Spleen (tissue), 7 donors: ENCODE measurements at regions not wholly inside any gene's neighbourhood (a gene's known extent, or its start where the extent isn't known, plus 50 kb on each side); places are given as distances from the start of the nearest gene placed in this dataset.

ENCODE experiments used
- CTCF ChIP-seq, 11 experiments: fragments of 200-600 bp in 7 of 11; fragments of 450-650 bp in 4 of 11; sonication (generic) in 4 of 11; IDR thresholded peaks in 8 of 11; conservative IDR thresholded peaks in 3 of 11; 1 replicate in 7 of 11; 2 replicates in 4 of 11; pipeline versions ENCODE4 v1.4.0 to v1.8.0; 2016 to 2021; ENCODE audit warnings: antibody characterized with exemption in 11 of 11, inconsistent platforms in 4 of 11, mild to moderate bottlenecking in 1 of 11
- POLR2A ChIP-seq, 3 donors: fragments of 450-650 bp; IDR thresholded peaks; one replicate each; pipeline ENCODE4 v1.5.1; 2017; ENCODE audit warnings: antibody characterized with exemption in 3 of 3, mild to moderate bottlenecking in 1 of 3
- donor health status: DM: no; HTN: no; CAD: no; lungs with moderate emphysema.
- donor health status: DM: no; HTN: no; CAD: no.
- donor health status: DM: no; HTN: no; CAD: no.

GRCh38 chr6:1485678-1486077, 96.3 kb downstream of the FOXF2 start:
- TF ChIP-seq CTCF (IDR thresholded peaks at IDR 0.05 in 8 of 11, conservative IDR thresholded peaks at IDR 0.05 in 3 of 11) (no peak), POLR2A (IDR thresholded peaks at IDR 0.05) (no peak)
